ENCODE measurements at regions not wholly inside any gene's neighbourhood (a gene's known extent, or its start where the extent isn't known, plus 50 kb on each side); places are given as distances from the start of the nearest gene placed in this dataset.
A peak's percentile ranks its signal among the peaks of the same experiment; 100 is the strongest.

DNA sequence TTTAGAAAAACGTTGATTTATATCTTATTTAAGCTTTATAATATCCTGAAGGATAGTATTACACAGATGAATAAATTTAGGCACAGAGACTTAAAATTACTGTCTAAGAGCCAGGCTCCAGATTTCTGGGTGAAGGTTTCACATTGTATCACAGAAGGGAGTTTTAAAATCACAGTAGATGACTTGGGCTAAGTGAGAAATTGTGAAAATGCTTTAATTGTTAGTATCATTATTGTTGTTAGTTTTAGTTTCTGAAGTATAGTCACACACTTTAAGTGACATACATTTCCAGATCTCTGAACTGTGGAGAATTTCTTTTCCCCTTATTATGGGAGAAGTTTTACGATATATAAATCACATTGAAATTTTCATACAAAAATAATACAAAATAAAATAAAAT, 83.5 kb downstream of the NDUFS5 start (continued):
- peak; percentile 48; the same call in 1 of the 2 replicates for TF ChIP-seq ZNF24 (IDR thresholded peaks at IDR 0.05)
- TF ChIP-seq ZSCAN29 (IDR thresholded peaks at IDR 0.05): no peak
- TF ChIP-seq ATF7 (IDR thresholded peaks at IDR 0.05; ENCODE audit: low read depth): 0 out of 2 replicates have a peak, but pooled peaks have one; percentile 24
- no peak for TF ChIP-seq IKZF1 (conservative IDR thresholded peaks at IDR 0.05)
- peak in 1 of 2 experiments; percentile 36; a peak in 1 of 4 replicates for TF ChIP-seq IKZF2 (IDR thresholded peaks at IDR 0.05)
- no peak for TF ChIP-seq NR2C2 (IDR thresholded peaks at IDR 0.05; ENCODE audit: borderline replicate concordance, control insufficient read depth, insufficient read length, low read depth)
- TF ChIP-seq HDGF (IDR thresholded peaks at IDR 0.05): no peak
- TF ChIP-seq, protein P1, sequence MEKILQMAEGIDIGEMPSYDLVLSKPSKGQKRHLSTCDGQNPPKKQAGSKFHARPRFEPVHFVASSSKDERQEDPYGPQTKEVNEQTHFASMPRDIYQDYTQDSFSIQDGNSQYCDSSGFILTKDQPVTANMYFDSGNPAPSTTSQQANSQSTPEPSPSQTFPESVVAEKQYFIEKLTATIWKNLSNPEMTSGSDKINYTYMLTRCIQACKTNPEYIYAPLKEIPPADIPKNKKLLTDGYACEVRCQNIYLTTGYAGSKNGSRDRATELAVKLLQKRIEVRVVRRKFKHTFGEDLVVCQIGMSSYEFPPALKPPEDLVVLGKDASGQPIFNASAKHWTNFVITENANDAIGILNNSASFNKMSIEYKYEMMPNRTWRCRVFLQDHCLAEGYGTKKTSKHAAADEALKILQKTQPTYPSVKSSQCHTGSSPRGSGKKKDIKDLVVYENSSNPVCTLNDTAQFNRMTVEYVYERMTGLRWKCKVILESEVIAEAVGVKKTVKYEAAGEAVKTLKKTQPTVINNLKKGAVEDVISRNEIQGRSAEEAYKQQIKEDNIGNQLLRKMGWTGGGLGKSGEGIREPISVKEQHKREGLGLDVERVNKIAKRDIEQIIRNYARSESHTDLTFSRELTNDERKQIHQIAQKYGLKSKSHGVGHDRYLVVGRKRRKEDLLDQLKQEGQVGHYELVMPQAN (conservative IDR thresholded peaks at IDR 0.05): no peak
- no peak for TF ChIP-seq FOXM1 (IDR thresholded peaks at IDR 0.05; ENCODE audit: low read depth, low read length)

DNA sequence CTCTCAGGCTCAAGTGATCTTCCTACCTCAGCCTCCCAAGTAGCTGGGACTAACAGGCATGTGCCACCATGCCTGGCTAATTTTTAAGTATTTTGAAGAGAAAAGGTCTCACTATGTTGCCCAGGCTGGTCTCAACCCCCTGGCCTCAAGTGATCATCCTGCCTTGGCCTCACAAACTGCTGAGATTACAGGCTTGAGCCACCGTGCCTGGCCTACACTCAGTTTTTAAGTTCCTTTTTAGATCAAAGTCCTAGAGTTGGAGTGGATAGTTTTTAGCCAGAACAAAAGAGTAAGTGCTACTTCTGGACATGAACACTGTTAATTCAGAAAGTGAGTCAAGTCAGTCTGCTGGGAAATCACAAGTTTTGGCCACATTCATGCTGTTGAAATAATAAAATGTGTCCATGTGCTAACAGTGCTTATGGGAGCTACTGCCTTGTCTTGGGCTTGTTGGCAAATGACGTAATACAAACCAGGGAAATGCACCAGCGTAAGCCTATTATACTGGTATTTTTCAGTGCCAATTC, 84.2 kb downstream of the NDUFS5 start:
- ATAC-seq: peak; percentile 1; the same call in 1 of the 3 replicates
- ChIA-PET POLR2A (interaction anchor here (0.6 to 1.8 kb wide), 4 partner anchors 32 to 159 kb away, joined by 4 to 10 read pairs (median 6); no protein-coding TSS in a partner anchor), SMC1A (ENCODE audit: uncharacterized antibody, unreplicated experiment) (interaction anchor here (0.7 to 8.3 kb wide), 10 partner anchors 10 to 377 kb away, joined by 3 to 149 read pairs (median 4); no protein-coding TSS in a partner anchor), RAD21 (ENCODE audit: unreplicated experiment) (interaction anchor here (1.0 to 6.8 kb wide), 2 partner anchors 18 to 81 kb away, joined by 3 to 83 read pairs; no protein-coding TSS in a partner anchor), CTCF (interaction anchor here (0.8 to 7.0 kb wide), 8 partner anchors 8 to 548 kb away, joined by 3 to 127 read pairs (median 6); no protein-coding TSS in a partner anchor)
- Histone ChIP-seq H3K27me3 (replicated peaks in 1 of 2; ENCODE audit: control insufficient read depth in 2 of 2, insufficient read depth in 2 of 2, low read length in 1 of 2) (no peaks in the 10 kb centered on the region), H3K4me2 (ENCODE audit: control insufficient read depth, insufficient read depth) (peak overlapping the region; percentile 41; the same call in 1 of the 2 replicates), H4K20me1 (ENCODE audit: control insufficient read depth, insufficient read depth) (peaks cover 4% of the 10 kb centered on the region; the same call in 1 of the 2 replicates), H3K4me3 (0 out of 2 replicates have a peak overlapping the region, but pooled peaks have one; percentile 9), H3K4me1 (ENCODE audit: control insufficient read depth, insufficient read depth, low read length) (peaks cover 24% of the 10 kb centered on the region; the same call in 1 of the 2 replicates), H3K27ac (ENCODE audit: control insufficient read depth, insufficient read depth) (peak overlapping the region; percentile 31; the same call in 1 of the 2 replicates), H3K9me3 (replicated peaks; ENCODE audit: control insufficient read depth, insufficient read depth, low read length) (no peaks in the 10 kb centered on the region), H3K36me3 (ENCODE audit: control insufficient read depth in 2 of 2, insufficient read depth in 2 of 2, low read length in 1 of 2) (no peaks in the 10 kb centered on the region), H2AFZ (ENCODE audit: control insufficient read depth, low read depth, low read length) (no peak overlapping the region), H3K79me2 (ENCODE audit: control insufficient read depth, insufficient read depth, low read length) (peaks cover 83% of the 10 kb centered on the region), H3K9ac (ENCODE audit: control insufficient read depth, insufficient read depth, low read length) (peak overlapping the region; percentile 35)
- BruUV-seq (replicated peaks): no TSS peak
- WGBS (ENCODE audit: insufficient coverage, insufficient replicate concordance, low lambda C conversion rate, missing lambda C conversion rate): 33% methylated on average over 3 of the region's 3 CpGs
- DNase-seq (ENCODE audit: low read depth, low spot score): no peak
- in situ Hi-C loops (cut with MboI): no loop called here
- peak; percentile 70 for FAIRE-seq
- TF ChIP-seq MEF2B (IDR thresholded peaks at IDR 0.05; ENCODE audit: partially characterized antibody, poor library complexity, severe bottlenecking) (no peak), ATF7 (IDR thresholded peaks at IDR 0.05; ENCODE audit: low read depth) (peak; percentile 59), JUND (IDR thresholded peaks at IDR 0.05; ENCODE audit: low read depth, low read length) (no peak), ASH2L (IDR thresholded peaks at IDR 0.05; ENCODE audit: borderline replicate concordance, low read depth) (no peak)
- intact Hi-C loops (cut with micrococcal nuclease; ENCODE audit: unreplicated experiment): no loop called here

Measured in GM12878 (cell line).